Heart left ventricle (tissue), 13 donors: ENCODE measurements at regions not wholly inside any gene's neighbourhood (a gene's known extent, or its start where the extent isn't known, plus 50 kb on each side); places are given as distances from the start of the nearest gene placed in this dataset.

Experiments used
- POLR2A ChIP-seq, 2 donors: fragments of 450-650 bp; IDR thresholded peaks; one replicate each; pipeline ENCODE4 v1.6.1; 2017; ENCODE audit warnings: antibody characterized with exemption in 2 of 2, mild to moderate bottlenecking in 2 of 2, moderate library complexity in 2 of 2
- TF ChIP-seq, protein P1 (sequence below), 12 donors: fragments of 200-600 bp; sonication (generic) in 4 of 12; IDR thresholded peaks; one replicate each; pipeline versions ENCODE4 v1.5.0 to v1.8.0; 2018 to 2022; ENCODE audit warnings: antibody characterized with exemption in 12 of 12, mild to moderate bottlenecking in 5 of 12
- donor health status: ischemic (EF 13 %, LVEDD 7.1; RV severe dilation, severe dysfunction).
- donor health status: DM: no; HTN: yes; CAD: no.
- donor health status: DM: no; HTN: no; CAD: no.
- donor health status: ischemic (EF 25% LVEDD 6.9; RV normal size, moderate dysfunction).
- donor health status: ischemic (EF 25% LVEDD 5.7; RV mildly dilated, moderate dysfunction).
- donor health status: ischemic (EF 35%, LVEDD 5.7; RV mildly dilated, moderate dysfunction).
- donor health status: nonischemic (EF 11% LVEDD 7.7; RV severe dilation, severe dysfunction).
- donor health status: DM: yes; HTN: yes; CAD: no.
- donor health status: PGD.
- donor health status: ischemic (EF 29% LVEDD 5.4; RV normal size, mild dysfunction).
- donor health status: nonischemic (EF 23%, LVEDD 6.1; RV moderate dilation, normal function).

DNA sequence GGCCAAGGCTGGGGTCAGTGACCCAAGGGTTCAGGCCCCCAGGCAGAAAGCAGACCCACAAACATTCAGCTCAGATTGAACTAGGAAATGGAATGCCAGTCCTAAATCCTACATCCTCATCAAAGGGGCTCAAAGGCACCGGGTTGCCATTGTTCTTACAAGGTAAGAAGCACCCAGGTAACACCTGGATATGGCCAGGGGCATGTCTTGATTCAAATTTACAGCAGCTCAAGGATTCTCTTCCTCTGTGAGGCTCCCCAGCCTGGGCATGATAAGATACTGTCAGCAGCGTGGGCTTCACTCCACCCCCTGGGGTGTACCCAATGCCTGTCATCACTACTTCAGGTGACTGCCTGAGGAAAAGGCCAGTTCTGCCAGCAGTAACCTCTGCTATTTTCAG is 92.1 kb upstream of the FSTL4 start:
- TF ChIP-seq POLR2A (IDR thresholded peaks at IDR 0.05) = no peak
- TF ChIP-seq, protein P1, sequence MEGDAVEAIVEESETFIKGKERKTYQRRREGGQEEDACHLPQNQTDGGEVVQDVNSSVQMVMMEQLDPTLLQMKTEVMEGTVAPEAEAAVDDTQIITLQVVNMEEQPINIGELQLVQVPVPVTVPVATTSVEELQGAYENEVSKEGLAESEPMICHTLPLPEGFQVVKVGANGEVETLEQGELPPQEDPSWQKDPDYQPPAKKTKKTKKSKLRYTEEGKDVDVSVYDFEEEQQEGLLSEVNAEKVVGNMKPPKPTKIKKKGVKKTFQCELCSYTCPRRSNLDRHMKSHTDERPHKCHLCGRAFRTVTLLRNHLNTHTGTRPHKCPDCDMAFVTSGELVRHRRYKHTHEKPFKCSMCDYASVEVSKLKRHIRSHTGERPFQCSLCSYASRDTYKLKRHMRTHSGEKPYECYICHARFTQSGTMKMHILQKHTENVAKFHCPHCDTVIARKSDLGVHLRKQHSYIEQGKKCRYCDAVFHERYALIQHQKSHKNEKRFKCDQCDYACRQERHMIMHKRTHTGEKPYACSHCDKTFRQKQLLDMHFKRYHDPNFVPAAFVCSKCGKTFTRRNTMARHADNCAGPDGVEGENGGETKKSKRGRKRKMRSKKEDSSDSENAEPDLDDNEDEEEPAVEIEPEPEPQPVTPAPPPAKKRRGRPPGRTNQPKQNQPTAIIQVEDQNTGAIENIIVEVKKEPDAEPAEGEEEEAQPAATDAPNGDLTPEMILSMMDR (IDR thresholded peaks at IDR 0.05) = no peak
